H9 (cell line): ENCODE measurements at regions not wholly inside any gene's neighbourhood (a gene's known extent, or its start where the extent isn't known, plus 50 kb on each side); places are given as distances from the start of the nearest gene placed in this dataset.

Experiments used
- DNase-seq: peaks from one replicate; pipeline ENCODE4 v3.0.0-alpha.2; 2017
- H2AFZ ChIP-seq: one replicate; pipeline ENCODE4 v1.6.1; 2013; ENCODE audit warnings: mild to moderate bottlenecking, low read length, control low read depth, moderate library complexity
- H2AK5ac ChIP-seq: 2 replicates; pipeline ENCODE4 v1.6.1; 2013; ENCODE audit warnings: low read length, control low read depth, mixed read lengths; ENCODE audit not compliant: insufficient read length
- H2BK120ac ChIP-seq: one replicate; pipeline ENCODE4 v1.6.1; 2013; ENCODE audit warnings: low read depth, mild to moderate bottlenecking, low read length, control low read depth, inconsistent platforms; ENCODE audit not compliant: poor library complexity, severe bottlenecking
- H2BK12ac ChIP-seq: 2 replicates; pipeline ENCODE4 v1.6.1; 2013; ENCODE audit warnings: low read length, control low read depth, mixed read lengths, low read depth; ENCODE audit not compliant: insufficient read length
- H2BK15ac ChIP-seq: 2 replicates; pipeline ENCODE4 v1.6.1; 2013; ENCODE audit warnings: low read depth, low read length, control low read depth
- H2BK20ac ChIP-seq: one replicate; pipeline ENCODE4 v1.6.1; 2013; ENCODE audit warnings: low read depth, mild to moderate bottlenecking, low read length, control low read depth, inconsistent platforms; ENCODE audit not compliant: poor library complexity, severe bottlenecking
- H2BK5ac ChIP-seq: 2 replicates; pipeline ENCODE4 v1.6.1; 2013; ENCODE audit warnings: low read length, control low read depth, mixed read lengths; ENCODE audit not compliant: insufficient read length
- H3K14ac ChIP-seq: 2 replicates; pipeline ENCODE4 v1.6.1; 2013; ENCODE audit warnings: low read length, control low read depth; ENCODE audit not compliant: insufficient read depth
- H3K18ac ChIP-seq: 2 replicates; pipeline ENCODE4 v1.6.1; 2013; ENCODE audit warnings: low read depth, mild to moderate bottlenecking, mixed read lengths, low read length, control low read depth; ENCODE audit not compliant: insufficient read length
- H3K23ac ChIP-seq: 2 replicates; pipeline ENCODE4 v1.6.1; 2013; ENCODE audit warnings: low read length, control low read depth, mixed read lengths, low read depth; ENCODE audit not compliant: insufficient read length
- H3K23me2 ChIP-seq: 2 replicates; pipeline ENCODE4 v1.6.1; 2013; ENCODE audit warnings: low read depth, mild to moderate bottlenecking, mixed read lengths, low read length, control low read depth; ENCODE audit not compliant: insufficient read length, poor library complexity, severe bottlenecking
- H3K27ac ChIP-seq: 2 replicates; pipeline ENCODE4 v1.5.1; 2013; ENCODE audit warnings: low read length, control low read depth, mixed read lengths, low read depth; ENCODE audit not compliant: insufficient read length
- H3K27me3 ChIP-seq: 2 replicates; pipeline ENCODE4 v1.6.1; 2013; ENCODE audit warnings: low read length, control low read depth, inconsistent platforms; ENCODE audit not compliant: insufficient read depth
- H3K4ac ChIP-seq: 2 replicates; pipeline ENCODE4 v1.6.1; 2013; ENCODE audit warnings: low read depth, mild to moderate bottlenecking, control low read depth, inconsistent platforms, low read length, moderate library complexity
- H3K4me1 ChIP-seq: 2 replicates; pipeline ENCODE4 v1.6.1; 2013; ENCODE audit warnings: low read length, control low read depth, inconsistent platforms; ENCODE audit not compliant: insufficient read depth
- H3K4me2 ChIP-seq: 2 replicates; pipeline ENCODE4 v1.6.1; 2013; ENCODE audit warnings: low read length, control low read depth, mixed read lengths; ENCODE audit not compliant: insufficient read length, insufficient read depth
- H3K56ac ChIP-seq: 2 replicates; pipeline ENCODE4 v1.6.1; 2013; ENCODE audit warnings: low read depth, mild to moderate bottlenecking, mixed read lengths, low read length, control low read depth; ENCODE audit not compliant: insufficient read length
- H3K79me1 ChIP-seq: 2 replicates; pipeline ENCODE4 v1.6.1; 2013; ENCODE audit warnings: low read depth, mild to moderate bottlenecking, moderate library complexity, low read length, control low read depth, inconsistent platforms; ENCODE audit not compliant: insufficient read depth, poor library complexity, severe bottlenecking
- H3K79me2 ChIP-seq: 2 replicates; pipeline ENCODE4 v1.6.1; 2013; ENCODE audit warnings: low read length, control low read depth, inconsistent platforms; ENCODE audit not compliant: insufficient read depth
- H3K9ac ChIP-seq: 2 replicates; pipeline ENCODE4 v1.6.1; 2013; ENCODE audit warnings: low read length, control low read depth, mixed read lengths; ENCODE audit not compliant: insufficient read length; ENCODE audit errors: extremely low read depth
- H3K9me3 ChIP-seq: one replicate; pipeline ENCODE4 v1.6.1; 2013; ENCODE audit warnings: low read depth, low read length, inconsistent platforms; ENCODE audit not compliant: control insufficient read depth
- H3T11ph ChIP-seq: one replicate; pipeline ENCODE4 v1.6.1; 2013; ENCODE audit warnings: mild to moderate bottlenecking, low read length, control low read depth, inconsistent platforms
- H4K20me1 ChIP-seq: one replicate; pipeline ENCODE4 v1.6.1; 2013; ENCODE audit not compliant: control insufficient read depth, insufficient read length, insufficient read depth
- H4K5ac ChIP-seq: 2 replicates; pipeline ENCODE4 v1.6.1; 2013; ENCODE audit warnings: low read depth, mild to moderate bottlenecking, mixed read lengths, low read length, control low read depth; ENCODE audit not compliant: insufficient read length
- H4K8ac ChIP-seq: replicated peaks from 2 replicates; pipeline ENCODE4 v1.6.1; 2013; ENCODE audit warnings: low read length, control low read depth, mixed read lengths, low read depth; ENCODE audit not compliant: insufficient read length
- H4K91ac ChIP-seq: 2 replicates; pipeline ENCODE4 v1.6.1; 2013; ENCODE audit warnings: low read depth, mild to moderate bottlenecking, moderate library complexity, mixed read lengths, low read length, control low read depth; ENCODE audit not compliant: insufficient read length
- H3K27ac Mint-ChIP-seq, 3 experiments: 2 replicates in 2 of 3; 3 replicates in 1 of 3; pipeline ENCODE4 v1.8.0; 2020 to 2021; ENCODE audit warnings: mixed read lengths in 3 of 3, mild to moderate bottlenecking in 1 of 3, moderate library complexity in 1 of 3
- H3K27me3 Mint-ChIP-seq: 2 replicates; pipeline ENCODE4 v1.8.0; 2021; ENCODE audit warnings: low read depth, mild to moderate bottlenecking, moderate library complexity, mixed read lengths
- H3K36me3 Mint-ChIP-seq, 3 experiments: 2 replicates in 2 of 3; 3 replicates in 1 of 3; pipeline ENCODE4 v1.8.0; 2020 to 2021; ENCODE audit warnings: low read depth in 3 of 3, mixed read lengths in 3 of 3; ENCODE audit not compliant: insufficient read depth in 1 of 3
- H3K4me1 Mint-ChIP-seq, 2 experiments: 2 replicates each; pipeline ENCODE4 v1.8.0; 2020; ENCODE audit warnings: mixed read lengths in 2 of 2
- H3K4me3 Mint-ChIP-seq, 2 experiments: 2 replicates in 1 of 2; 3 replicates in 1 of 2; pipeline ENCODE4 v1.8.0; 2020 to 2021; ENCODE audit warnings: mild to moderate bottlenecking in 2 of 2, mixed read lengths in 2 of 2, moderate library complexity in 1 of 2
- H3K9me3 Mint-ChIP-seq, 2 experiments: 2 replicates in 1 of 2; 3 replicates in 1 of 2; pipeline ENCODE4 v1.8.0; 2020; ENCODE audit warnings: mild to moderate bottlenecking in 2 of 2, mixed read lengths in 2 of 2, moderate library complexity in 1 of 2
- CTCF ChIP-seq: fragments of 200-600 bp; sonication (generic); conservative IDR thresholded peaks from 3 replicates; pipeline ENCODE4 v1.8.0; 2021; ENCODE audit warnings: antibody characterized with exemption, mild to moderate bottlenecking
- WGBS: extraction: QIAGEN DNeasy Blood & Tissue Kit; methylation state at CpG from one replicate; pipeline ENCODE4 v1.1.7; 2013; ENCODE audit warnings: missing lambda C conversion rate, low lambda C conversion rate, mixed read lengths; ENCODE audit not compliant: insufficient read length; ENCODE audit errors: extremely low coverage; 5-methylcytosine and 5-hydroxymethylcytosine counted together

GRCh38 chr6:115393821-115394220 lies 666.9 kb downstream of the FRK start:
- no peaks in the 10 kb centered on the region for H3K4me1 ChIP-seq
- no peak overlapping the region for H2BK20ac ChIP-seq
- H3K27ac ChIP-seq, result no peak overlapping the region
- no peak overlapping the region for H3T11ph ChIP-seq
- no peak overlapping the region for H3K4ac ChIP-seq
- WGBS, result no CpG with 5 or more reads among the region's 5 CpGs
- H4K8ac ChIP-seq, result no peak overlapping the region
- H2BK120ac ChIP-seq, result no peak overlapping the region
- no peaks in the 10 kb centered on the region for H3K79me2 ChIP-seq
- H2BK12ac ChIP-seq, result no peak overlapping the region
- TF ChIP-seq CTCF, result no peak
- H3K9ac ChIP-seq, result no peak overlapping the region
- no peak overlapping the region for H2AFZ ChIP-seq
- no peaks in the 10 kb centered on the region for H4K20me1 ChIP-seq
- no peak overlapping the region for H3K14ac ChIP-seq
- H3K27ac Mint-ChIP-seq, result peak overlapping the region in 2 of 3 experiments; percentile 39 to 91; a peak in 2 of 7 replicates
- H3K27me3 ChIP-seq, result no peaks in the 10 kb centered on the region
- H3K4me2 ChIP-seq, result no peak overlapping the region
- no peak overlapping the region for H2AK5ac ChIP-seq
- no peaks in the 10 kb centered on the region for H3K23me2 ChIP-seq
- H3K9me3 ChIP-seq, result no peaks in the 10 kb centered on the region
- H3K56ac ChIP-seq, result no peak overlapping the region
- no peak overlapping the region for H2BK15ac ChIP-seq
- no peak overlapping the region for H4K91ac ChIP-seq
- H3K27me3 Mint-ChIP-seq, result no peaks in the 10 kb centered on the region; the same call in none of the 2 replicates
- no peak overlapping the region for H2BK5ac ChIP-seq
- H3K23ac ChIP-seq, result no peak overlapping the region
- peaks cover 0 to 3% of the 10 kb centered on the region in 2 experiments; a peak in 1 of 4 replicates for H3K4me1 Mint-ChIP-seq
- no peak overlapping the region for H3K18ac ChIP-seq
- H3K9me3 Mint-ChIP-seq, result peaks cover 20 to 28% of the 10 kb centered on the region in 2 experiments; a peak in 4 of 5 replicates
- H3K4me3 Mint-ChIP-seq, result no peak overlapping the region
- no peak overlapping the region for H4K5ac ChIP-seq
- H3K79me1 ChIP-seq, result no peaks in the 10 kb centered on the region
- no peak for DNase-seq
- H3K36me3 Mint-ChIP-seq, result peaks cover 10 to 31% (median 13%) of the 10 kb centered on the region in 3 experiments
